ENCODE measurements at regions not wholly inside any gene's neighbourhood (a gene's known extent, or its start where the extent isn't known, plus 50 kb on each side); places are given as distances from the start of the nearest gene placed in this dataset.
"Not testable (repeated sequence)": the region's sequence is repeated elsewhere in the genome, so short reads cannot be mapped to it uniquely, and the experiment has no call there.

GRCh38 chr9:103205881-103206585 is 210.9 kb downstream of the CYLC2 start:
- not testable (repeated sequence) for TF ChIP-seq POLR2AphosphoS5, MAFK, HDAC6 (IDR thresholded peaks at IDR 0.05; ENCODE audit: low read depth, low read length)
